Chondrocyte (in vitro differentiated cells): ENCODE measurements at regions not wholly inside any gene's neighbourhood (a gene's known extent, or its start where the extent isn't known, plus 50 kb on each side); places are given as distances from the start of the nearest gene placed in this dataset.

Experiments used
- DNase-seq: peaks from one replicate; pipeline ENCODE4 v3.0.0; 2021; ENCODE audit warnings: mixed read lengths, low spot score
- H3K27ac Mint-ChIP-seq: one replicate; pipeline ENCODE4 v1.8.0; 2021; ENCODE audit warnings: mild to moderate bottlenecking, moderate library complexity, mixed read lengths; ENCODE audit not compliant: unreplicated experiment
- H3K27me3 Mint-ChIP-seq: 2 replicates; pipeline ENCODE4 v1.8.0; 2021; ENCODE audit warnings: low read depth, mixed read lengths
- H3K36me3 Mint-ChIP-seq: 2 replicates; pipeline ENCODE4 v1.8.0; 2021; ENCODE audit warnings: low read depth, mixed read lengths
- H3K4me1 Mint-ChIP-seq: 2 replicates; pipeline ENCODE4 v1.8.0; 2021; ENCODE audit warnings: low read depth, mild to moderate bottlenecking, mixed read lengths
- H3K4me3 Mint-ChIP-seq: one replicate; pipeline ENCODE4 v1.8.0; 2021; ENCODE audit warnings: mild to moderate bottlenecking, moderate library complexity, mixed read lengths; ENCODE audit not compliant: unreplicated experiment
- H3K9me3 Mint-ChIP-seq: 2 replicates; pipeline ENCODE4 v1.8.0; 2021; ENCODE audit warnings: low read depth, mixed read lengths
- CTCF ChIP-seq: fragments of 200-600 bp; sonication (generic); IDR thresholded peaks from 2 replicates; pipeline ENCODE4 v1.5.0; 2021; ENCODE audit warnings: antibody characterized with exemption, mild to moderate bottlenecking, moderate library complexity

GRCh38 chr2:236993286-236993685 lies 92.4 kb upstream of the COPS8 start:
- TF ChIP-seq CTCF = no peak
- DNase-seq = no peak
- H3K9me3 Mint-ChIP-seq = no peaks in the 10 kb centered on the region
- H3K4me3 Mint-ChIP-seq = no peak overlapping the region
- H3K27ac Mint-ChIP-seq = no peak overlapping the region
- no peaks in the 10 kb centered on the region for H3K36me3 Mint-ChIP-seq
- H3K4me1 Mint-ChIP-seq = peaks cover 11% of the 10 kb centered on the region
- H3K27me3 Mint-ChIP-seq = peaks cover 8% of the 10 kb centered on the region

GRCh38 chr2:236994361-236994760 lies 91.3 kb upstream of the COPS8 start:
- peaks cover 7% of the 10 kb centered on the region for H3K27me3 Mint-ChIP-seq
- H3K4me3 Mint-ChIP-seq = no peak overlapping the region
- H3K9me3 Mint-ChIP-seq = no peaks in the 10 kb centered on the region
- peaks cover 15% of the 10 kb centered on the region for H3K4me1 Mint-ChIP-seq
- DNase-seq = no peak
- no peak overlapping the region for H3K27ac Mint-ChIP-seq
- no peaks in the 10 kb centered on the region for H3K36me3 Mint-ChIP-seq
- no peak for TF ChIP-seq CTCF

- H3K27me3 Mint-ChIP-seq = peaks cover 5% of the 10 kb centered on the region
- H3K27ac Mint-ChIP-seq = no peak overlapping the region
- H3K4me3 Mint-ChIP-seq = no peak overlapping the region
- no peak for TF ChIP-seq CTCF
- no peak for DNase-seq
- H3K4me1 Mint-ChIP-seq = peaks cover 15% of the 10 kb centered on the region
- no peaks in the 10 kb centered on the region for H3K9me3 Mint-ChIP-seq
- H3K36me3 Mint-ChIP-seq = no peaks in the 10 kb centered on the region
These were observed 88.5 kb upstream of the COPS8 start for GRCh38 chr2:236997069-236997715.

GRCh38 chr2:236998236-236998635 lies 87.5 kb upstream of the COPS8 start:
- Mint-ChIP-seq H3K4me1 (peaks cover 15% of the 10 kb centered on the region), H3K27me3 (peaks cover 5% of the 10 kb centered on the region), H3K9me3 (no peaks in the 10 kb centered on the region), H3K27ac (no peak overlapping the region), H3K4me3 (no peak overlapping the region), H3K36me3 (no peaks in the 10 kb centered on the region)
- no peak for DNase-seq
- no peak for TF ChIP-seq CTCF

- Mint-ChIP-seq H3K36me3 (no peaks in the 10 kb centered on the region), H3K9me3 (no peaks in the 10 kb centered on the region), H3K27me3 (peaks cover 5% of the 10 kb centered on the region), H3K4me3 (no peak overlapping the region), H3K27ac (no peak overlapping the region), H3K4me1 (peaks cover 15% of the 10 kb centered on the region)
- no peak for DNase-seq
- no peak for TF ChIP-seq CTCF
These were observed 86.9 kb upstream of the COPS8 start for GRCh38 chr2:236998758-236999157.
